Mesodermal cell (in vitro differentiated cells): ENCODE measurements at regions not wholly inside any gene's neighbourhood (a gene's known extent, or its start where the extent isn't known, plus 50 kb on each side); places are given as distances from the start of the nearest gene placed in this dataset.

Experiments
- H3K27ac ChIP-seq: 2 replicates; pipeline ENCODE4 v1.7.0; 2013; ENCODE audit warnings: mild to moderate bottlenecking, low read depth, low read length, moderate library complexity; ENCODE audit not compliant: severe bottlenecking
- H3K36me3 ChIP-seq: 2 replicates; pipeline ENCODE4 v1.7.1; 2013; ENCODE audit warnings: mild to moderate bottlenecking, low read length, moderate library complexity; ENCODE audit not compliant: control insufficient read depth, insufficient read depth
- H3K4me1 ChIP-seq: one replicate; pipeline ENCODE4 v1.7.1; 2013; ENCODE audit warnings: mild to moderate bottlenecking, low read length; ENCODE audit not compliant: insufficient read depth, control insufficient read depth, poor library complexity, severe bottlenecking
- H3K4me3 ChIP-seq: 2 replicates; pipeline ENCODE4 v1.7.0; 2013; ENCODE audit warnings: low read length, control low read depth, mild to moderate bottlenecking; ENCODE audit not compliant: insufficient read depth, poor library complexity, severe bottlenecking; ENCODE audit errors: extremely low read depth
- H3K9me3 ChIP-seq: 2 replicates; pipeline ENCODE4 v1.7.1; 2013; ENCODE audit warnings: mild to moderate bottlenecking, low read length, moderate library complexity; ENCODE audit not compliant: control insufficient read depth
- WGBS, 2 experiments: methylation state at CpG; one replicate each; pipeline ENCODE4 v1.1.5; 2013; ENCODE audit warnings: missing lambda C conversion rate in 2 of 2; ENCODE audit not compliant: insufficient coverage in 2 of 2; 5-methylcytosine and 5-hydroxymethylcytosine counted together

- Histone ChIP-seq H3K27ac (no peak overlapping the region), H3K36me3 (no peaks in the 10 kb centered on the region), H3K9me3 (no peaks in the 10 kb centered on the region), H3K4me1 (no peaks in the 10 kb centered on the region), H3K4me3 (no peak overlapping the region)
- 100% methylated on average over 1 of the region's 5 CpGs; no CpG with 5 or more reads in 1 of the 2 experiments for WGBS, 2 experiments
Observed at GRCh38 chr5:105685884-105686283, 1984.9 kb downstream of the EFNA5 start.

GRCh38 chr5:105684799-105685198, 1985.9 kb downstream of the EFNA5 start:
- no peaks in the 10 kb centered on the region for H3K36me3 ChIP-seq
- WGBS, 2 experiments = 90% methylated on average over 2 of the region's 3 CpGs; no CpG with 5 or more reads in 1 of the 2 experiments
- no peak overlapping the region for H3K4me3 ChIP-seq
- no peaks in the 10 kb centered on the region for H3K9me3 ChIP-seq
- no peaks in the 10 kb centered on the region for H3K4me1 ChIP-seq
- H3K27ac ChIP-seq = no peak overlapping the region

- Histone ChIP-seq H3K27ac (no peak overlapping the region), H3K9me3 (no peaks in the 10 kb centered on the region), H3K36me3 (no peaks in the 10 kb centered on the region), H3K4me1 (no peaks in the 10 kb centered on the region), H3K4me3 (no peak overlapping the region)
- WGBS, 2 experiments = 91 to 93% methylated on average over 3 to 5 of the region's 7 CpGs
Observed at GRCh38 chr5:105680858-105681475, 1989.8 kb downstream of the EFNA5 start.

- Histone ChIP-seq H3K4me3 (no peak overlapping the region), H3K27ac (no peak overlapping the region), H3K36me3 (no peaks in the 10 kb centered on the region), H3K9me3 (no peaks in the 10 kb centered on the region), H3K4me1 (no peaks in the 10 kb centered on the region)
- 90 to 100% methylated on average over 2 of the region's 2 CpGs for WGBS, 2 experiments
Observed at GRCh38 chr5:105677291-105677690, 1993.4 kb downstream of the EFNA5 start.

- 92% methylated on average over 2 of the region's 3 CpGs for WGBS, 2 experiments
- H3K4me3 ChIP-seq = no peak overlapping the region
Observed at GRCh38 chr5:105670596-105670995, 2000.1 kb downstream of the EFNA5 start.

GRCh38 chr5:105663671-105664070, 2007.1 kb downstream of the EFNA5 start:
- H3K9me3 ChIP-seq = no peaks in the 10 kb centered on the region
- 100% methylated on average over 1 of the region's 4 CpGs; no CpG with 5 or more reads in 1 of the 2 experiments for WGBS, 2 experiments
- no peaks in the 10 kb centered on the region for H3K36me3 ChIP-seq
- H3K27ac ChIP-seq = no peak overlapping the region
- no peak overlapping the region for H3K4me3 ChIP-seq
- no peaks in the 10 kb centered on the region for H3K4me1 ChIP-seq

More at GRCh38 chr5:105670596-105670995, 2000.1 kb downstream of the EFNA5 start:
- H3K4me1 ChIP-seq = no peaks in the 10 kb centered on the region
- H3K9me3 ChIP-seq = no peaks in the 10 kb centered on the region
- H3K27ac ChIP-seq = no peak overlapping the region
- no peaks in the 10 kb centered on the region for H3K36me3 ChIP-seq

- Histone ChIP-seq H3K4me1 (no peaks in the 10 kb centered on the region), H3K9me3 (no peaks in the 10 kb centered on the region), H3K27ac (no peak overlapping the region), H3K4me3 (no peak overlapping the region), H3K36me3 (no peaks in the 10 kb centered on the region)
- WGBS, 2 experiments = 63 to 93% methylated on average over 1 to 2 of the region's 3 CpGs
Observed at GRCh38 chr5:105659396-105659795, 2011.3 kb downstream of the EFNA5 start.

- H3K4me1 ChIP-seq = no peaks in the 10 kb centered on the region
- no peaks in the 10 kb centered on the region for H3K9me3 ChIP-seq
- H3K27ac ChIP-seq = no peak overlapping the region
- no peak overlapping the region for H3K4me3 ChIP-seq
- no peaks in the 10 kb centered on the region for H3K36me3 ChIP-seq
- 94 to 99% methylated on average over 10 to 11 of the region's 14 CpGs for WGBS, 2 experiments
Observed at GRCh38 chr5:105640328-105640727, 2030.4 kb downstream of the EFNA5 start.

- 86 to 94% methylated on average over 3 to 6 of the region's 6 CpGs for whole genome bisulfite sequencing, 2 experiments
Observed at GRCh38 chr5:105639511-105639910, 2031.2 kb downstream of the EFNA5 start.

GRCh38 chr5:105639068-105639467, 2031.7 kb downstream of the EFNA5 start:
- Histone ChIP-seq H3K27ac (no peak overlapping the region), H3K9me3 (no peaks in the 10 kb centered on the region), H3K4me3 (no peak overlapping the region), H3K36me3 (no peaks in the 10 kb centered on the region), H3K4me1 (no peaks in the 10 kb centered on the region)
- WGBS, 2 experiments = 84 to 94% methylated on average over 2 to 7 of the region's 9 CpGs

More at GRCh38 chr5:105639511-105639910, 2031.2 kb downstream of the EFNA5 start:
- H3K27ac ChIP-seq = no peak overlapping the region
- no peaks in the 10 kb centered on the region for H3K36me3 ChIP-seq
- no peaks in the 10 kb centered on the region for H3K9me3 ChIP-seq
- H3K4me1 ChIP-seq = no peaks in the 10 kb centered on the region
- no peak overlapping the region for H3K4me3 ChIP-seq

- Histone ChIP-seq H3K27ac (no peak overlapping the region), H3K36me3 (no peaks in the 10 kb centered on the region), H3K4me1 (no peaks in the 10 kb centered on the region), H3K4me3 (no peak overlapping the region), H3K9me3 (no peaks in the 10 kb centered on the region)
- WGBS, 2 experiments = no CpG with 5 or more reads among the region's 2 CpGs
Observed at GRCh38 chr5:105638437-105638836, 2032.3 kb downstream of the EFNA5 start.
